Progenitor cell of endocrine pancreas (in vitro differentiated cells): ENCODE measurements at regions not wholly inside any gene's neighbourhood (a gene's known extent, or its start where the extent isn't known, plus 50 kb on each side); places are given as distances from the start of the nearest gene placed in this dataset.

ENCODE experiments used
- DNase-seq: peaks from one replicate; pipeline ENCODE4 v3.0.0; 2021; ENCODE audit warnings: low spot score; ENCODE audit not compliant: unreplicated experiment
- H3K27ac Mint-ChIP-seq: 2 replicates; pipeline ENCODE4 v1.8.0; 2021; ENCODE audit warnings: mild to moderate bottlenecking, moderate library complexity, mixed read lengths
- H3K27me3 Mint-ChIP-seq: 2 replicates; pipeline ENCODE4 v1.8.0; 2021; ENCODE audit warnings: mixed read lengths
- H3K36me3 Mint-ChIP-seq: 2 replicates; pipeline ENCODE4 v1.8.0; 2022; ENCODE audit warnings: mixed read lengths; ENCODE audit not compliant: insufficient read depth
- H3K4me1 Mint-ChIP-seq: 2 replicates; pipeline ENCODE4 v1.8.0; 2021; ENCODE audit warnings: low read depth, mixed read lengths
- H3K4me3 Mint-ChIP-seq: 2 replicates; pipeline ENCODE4 v1.8.0; 2021; ENCODE audit warnings: low read depth, mild to moderate bottlenecking, moderate library complexity, mixed read lengths
- H3K9me3 Mint-ChIP-seq: 2 replicates; pipeline ENCODE4 v1.8.0; 2021; ENCODE audit warnings: low read depth, mixed read lengths
- CTCF ChIP-seq: fragments of 200-600 bp; sonication (generic); IDR thresholded peaks from one replicate; pipeline ENCODE4 v1.5.0; 2021; ENCODE audit warnings: antibody characterized with exemption, mild to moderate bottlenecking; ENCODE audit not compliant: unreplicated experiment

DNA sequence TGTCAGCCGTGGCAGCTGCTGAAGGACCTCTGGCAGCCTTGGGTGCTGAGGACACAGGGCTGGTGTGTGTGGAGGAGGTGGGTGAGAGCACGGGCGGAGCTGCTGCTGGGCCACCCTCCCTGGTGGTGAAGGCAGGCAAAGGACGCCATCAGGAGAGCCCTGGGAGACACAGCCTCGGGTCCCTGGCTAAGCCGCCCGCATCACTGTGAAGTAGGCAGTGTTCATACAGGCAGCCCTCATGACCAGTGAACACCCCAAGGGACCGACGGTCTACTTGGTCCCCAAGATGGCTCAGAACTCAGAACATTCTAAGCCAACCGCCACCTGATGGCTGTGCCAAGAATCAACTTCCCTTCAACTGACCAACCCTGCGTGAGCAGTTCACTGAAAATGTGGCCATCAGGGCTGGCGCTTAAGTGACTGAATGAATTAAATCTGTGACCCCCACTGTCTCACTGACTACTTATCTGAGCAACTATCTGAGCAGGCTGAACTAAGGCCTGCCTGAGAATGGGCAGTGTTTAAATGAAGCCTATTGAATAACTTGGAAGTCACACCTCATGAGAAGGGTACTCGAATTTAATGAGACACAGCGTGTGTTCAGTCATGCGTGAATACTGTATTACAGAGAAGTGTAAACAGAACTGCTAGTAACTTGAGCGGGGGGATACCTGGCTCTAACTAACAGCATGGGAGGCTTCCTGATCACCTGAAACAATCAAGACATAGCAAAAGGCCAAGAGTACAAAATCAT is 54.7 kb upstream of the SIMC1 start:
- no peak for DNase-seq
- TF ChIP-seq CTCF = no peak
- Mint-ChIP-seq H3K27me3 (peaks cover 60% of the 10 kb centered on the region), H3K4me1 (peaks cover 3% of the 10 kb centered on the region), H3K36me3 (no peaks in the 10 kb centered on the region), H3K27ac (no peak overlapping the region), H3K9me3 (no peaks in the 10 kb centered on the region), H3K4me3 (no peak overlapping the region)

GRCh38 chr5:176184608-176185132 is 53.6 kb upstream of the SIMC1 start:
- Mint-ChIP-seq H3K4me3 (no peak overlapping the region), H3K36me3 (no peaks in the 10 kb centered on the region), H3K9me3 (no peaks in the 10 kb centered on the region), H3K27ac (no peak overlapping the region), H3K27me3 (peaks cover 65% of the 10 kb centered on the region), H3K4me1 (peaks cover 3% of the 10 kb centered on the region)
- TF ChIP-seq CTCF = no peak
- no peak for DNase-seq

DNA sequence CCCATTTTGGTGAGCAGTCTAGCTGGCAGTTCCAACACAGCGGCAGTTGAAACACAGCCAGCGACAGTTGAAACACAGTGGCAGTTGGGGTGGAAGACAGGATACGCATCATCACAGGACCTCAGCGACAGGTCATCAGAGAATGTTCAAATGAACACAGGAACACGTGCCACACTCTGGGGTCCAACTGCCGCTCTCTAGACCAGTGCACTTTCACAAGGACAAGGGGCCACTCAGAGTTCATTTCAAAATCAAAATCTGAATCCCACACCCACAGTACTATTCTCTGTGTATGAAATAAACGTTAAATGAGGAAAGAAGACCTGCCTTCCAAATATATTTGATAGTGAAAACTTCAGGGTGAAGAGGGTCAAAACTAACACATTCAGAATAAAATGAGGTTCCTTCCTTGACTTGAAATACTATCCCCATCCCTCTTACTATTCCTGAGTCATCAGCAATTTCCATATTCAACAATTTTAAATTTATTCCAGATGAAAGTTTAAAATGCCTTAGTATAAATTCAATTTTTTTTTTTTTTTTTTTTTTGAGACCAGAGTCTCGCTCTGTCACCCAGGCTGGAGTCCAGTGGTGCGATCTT is 53.0 kb upstream of the SIMC1 start:
- Mint-ChIP-seq H3K27ac (no peak overlapping the region), H3K4me3 (no peak overlapping the region), H3K36me3 (no peaks in the 10 kb centered on the region), H3K9me3 (no peaks in the 10 kb centered on the region), H3K27me3 (peaks cover 65% of the 10 kb centered on the region), H3K4me1 (peaks cover 3% of the 10 kb centered on the region)
- no peak for TF ChIP-seq CTCF
- no peak for DNase-seq

DNA sequence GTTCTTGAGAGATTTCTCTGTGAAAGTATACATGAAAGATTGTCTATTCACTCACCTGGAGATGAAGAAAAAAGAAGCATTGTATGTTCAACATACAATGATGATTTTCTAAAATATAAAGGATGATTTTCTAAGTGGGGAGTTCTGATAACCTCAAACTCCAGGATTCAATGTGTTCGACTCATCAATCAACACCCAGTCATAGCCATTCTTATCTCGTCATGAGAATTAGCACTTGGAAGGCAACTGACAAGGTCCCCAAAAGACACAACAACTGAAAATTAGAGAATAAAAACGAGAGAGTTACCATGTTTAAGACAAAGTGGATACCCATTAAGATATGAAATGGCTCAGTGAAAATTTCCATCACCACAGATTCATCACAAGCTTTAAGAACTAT is 52.1 kb upstream of the SIMC1 start:
- no peak for DNase-seq

More for the DNA sequence above, 52.1 kb upstream of the SIMC1 start:
- Mint-ChIP-seq H3K4me3 (no peak overlapping the region), H3K36me3 (no peaks in the 10 kb centered on the region), H3K27ac (no peak overlapping the region), H3K9me3 (no peaks in the 10 kb centered on the region), H3K4me1 (peaks cover 3% of the 10 kb centered on the region), H3K27me3 (peaks cover 56% of the 10 kb centered on the region)
- no peak for TF ChIP-seq CTCF
